PC-9 (cell line): ENCODE measurements at regions not wholly inside any gene's neighbourhood (a gene's known extent, or its start where the extent isn't known, plus 50 kb on each side); places are given as distances from the start of the nearest gene placed in this dataset.

ENCODE experiments used
- BruUV-seq: library from RNA; stranded (reverse); fragments of 400-500 nt; replicated peaks from 2 replicates; lab custom pipeline; 2021; lab: Mats Ljungman, UMichigan
- CTCF ChIA-PET: fragments of 300-600 bp; sonication (Branson Sonifier 250); formaldehyde crosslinking; loops from one replicate; lab custom pipeline; 2022; ENCODE audit warnings: antibody characterized with exemption; lab: Charles Lee
- POLR2A ChIA-PET: fragments of 300-600 bp; sonication (Branson Sonifier 250); formaldehyde crosslinking; loops from one replicate; lab custom pipeline; 2022; ENCODE audit warnings: antibody characterized with exemption; ENCODE audit not compliant: unreplicated experiment; lab: Charles Lee
- DNase-seq, 2 experiments: peaks; one replicate each; pipeline versions ENCODE4 v3.0.0 to v3.0.0-alpha.2; 2015 to 2022; ENCODE audit warnings: mixed read lengths in 1 of 2
- H2AFZ ChIP-seq: fragments of 200-600 bp; sonication (generic); 2 replicates; pipeline ENCODE4 v1.8.1; 2017; ENCODE audit warnings: antibody characterized with exemption
- H3F3A ChIP-seq: fragments of 200-600 bp; sonication (generic); 2 replicates; pipeline ENCODE4 v1.8.1; 2017; ENCODE audit warnings: antibody characterized with exemption, mild to moderate bottlenecking, low read depth; ENCODE audit not compliant: insufficient read depth
- H3K27ac ChIP-seq: fragments of 200-600 bp; sonication (generic); 2 replicates; pipeline ENCODE4 v1.6.1; 2016; ENCODE audit warnings: mixed run types
- H3K27me3 ChIP-seq: fragments of 200-600 bp; sonication (generic); 2 replicates; pipeline ENCODE4 v1.6.1; 2016; ENCODE audit warnings: low read depth, mixed run types; ENCODE audit not compliant: insufficient read depth
- H3K36me3 ChIP-seq: fragments of 200-600 bp; sonication (generic); 2 replicates; pipeline ENCODE4 v1.6.1; 2016; ENCODE audit warnings: low read depth, mixed run types
- H3K4me1 ChIP-seq: fragments of 200-600 bp; sonication (generic); replicated peaks from 2 replicates; pipeline ENCODE4 v1.6.1; 2016; ENCODE audit warnings: mixed run types; ENCODE audit not compliant: insufficient read depth
- H3K4me2 ChIP-seq: fragments of 200-600 bp; sonication (generic); 2 replicates; pipeline ENCODE4 v1.6.1; 2017; ENCODE audit warnings: mixed run types
- H3K4me3 ChIP-seq: fragments of 200-600 bp; sonication (generic); 2 replicates; pipeline ENCODE4 v1.6.1; 2016; ENCODE audit warnings: mixed run types
- H3K79me2 ChIP-seq: fragments of 200-600 bp; sonication (generic); 2 replicates; pipeline ENCODE4 v1.6.1; 2017; ENCODE audit warnings: low read depth, mixed run types
- H3K9me2 ChIP-seq: fragments of 200-600 bp; sonication (generic); 2 replicates; pipeline ENCODE4 v1.8.1; 2017; ENCODE audit warnings: mild to moderate bottlenecking; ENCODE audit not compliant: insufficient read depth
- H3K9me3 ChIP-seq: fragments of 200-600 bp; sonication (generic); 2 replicates; pipeline ENCODE4 v1.8.1; 2016; ENCODE audit warnings: low read depth; ENCODE audit not compliant: insufficient read depth
- H4K20me1 ChIP-seq: fragments of 200-600 bp; sonication (generic); 2 replicates; pipeline ENCODE4 v1.8.1; 2017; ENCODE audit not compliant: insufficient read depth
- CTCF ChIP-seq: fragments of 200-600 bp; sonication (generic); conservative IDR thresholded peaks from 2 replicates; pipeline ENCODE4 v1.6.1; 2017; ENCODE audit warnings: mixed run types, antibody characterized with exemption, mild to moderate bottlenecking, moderate library complexity
- EZH2 ChIP-seq: fragments of 200-600 bp; sonication (generic); IDR thresholded peaks from 2 replicates; pipeline ENCODE4 v1.8.0; 2017; ENCODE audit warnings: antibody characterized with exemption, low read depth
- intact Hi-C: fragments of 100-400 bp; cut with micrococcal nuclease; formaldehyde crosslinking; loops from one replicate; pipeline ENCODE4 v1.10.0; 2022; ENCODE audit not compliant: unreplicated experiment

DNA sequence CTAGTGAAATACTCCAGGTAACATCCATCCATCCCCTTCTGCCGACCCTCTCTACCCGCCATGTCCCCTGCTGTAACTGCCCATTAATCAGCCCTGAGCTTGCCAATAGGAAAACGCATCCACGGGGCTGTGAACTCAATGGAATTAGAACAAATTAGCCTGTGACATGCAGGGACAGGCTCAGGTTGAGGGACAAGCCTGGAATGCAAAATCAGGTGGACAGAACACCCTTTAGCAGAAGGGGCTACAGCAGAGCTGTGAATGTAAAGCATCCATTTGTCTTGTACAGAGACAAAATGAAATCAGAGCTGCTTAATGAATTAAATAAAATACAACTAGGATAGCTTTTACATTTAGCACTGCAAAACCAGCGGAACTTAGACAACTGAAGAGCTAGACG lies 187.3 kb upstream of the SASH1 start:
- H4K20me1 ChIP-seq, result no peaks in the 10 kb centered on the region
- TF ChIP-seq CTCF (no peak), EZH2 (no peak)
- H3K27ac ChIP-seq, result no peak overlapping the region
- H3K4me2 ChIP-seq, result no peak overlapping the region
- intact Hi-C loops, result no loop called here
- ChIA-PET CTCF (no interaction called here), POLR2A (no interaction called here)
- no peaks in the 10 kb centered on the region for H3K79me2 ChIP-seq
- H3K27me3 ChIP-seq, result no peaks in the 10 kb centered on the region
- H3K9me2 ChIP-seq, result no peaks in the 10 kb centered on the region
- no peaks in the 10 kb centered on the region for H3K36me3 ChIP-seq
- H3K9me3 ChIP-seq, result no peaks in the 10 kb centered on the region
- H3K4me1 ChIP-seq, result no peaks in the 10 kb centered on the region
- H3F3A ChIP-seq, result no peaks in the 10 kb centered on the region
- no peak overlapping the region for H3K4me3 ChIP-seq
- BruUV-seq, result no TSS peak
- no peak for DNase-seq
- H2AFZ ChIP-seq, result no peak overlapping the region

GRCh38 chr6:148157841-148158240 lies 184.8 kb upstream of the SASH1 start:
- CTCF ChIA-PET, result no interaction called here
- no peaks in the 10 kb centered on the region for H3K9me2 ChIP-seq
- no peak for TF ChIP-seq CTCF
- no peak for TF ChIP-seq EZH2
- H3K79me2 ChIP-seq, result no peaks in the 10 kb centered on the region
- POLR2A ChIA-PET, result no interaction called here
- no peak for DNase-seq
- H3K27ac ChIP-seq, result no peak overlapping the region
- BruUV-seq, result no TSS peak
- H3F3A ChIP-seq, result no peaks in the 10 kb centered on the region
- H3K9me3 ChIP-seq, result no peaks in the 10 kb centered on the region
- no peaks in the 10 kb centered on the region for H3K36me3 ChIP-seq
- intact Hi-C loops, result no loop called here
- no peaks in the 10 kb centered on the region for H3K27me3 ChIP-seq
- no peaks in the 10 kb centered on the region for H3K4me1 ChIP-seq
- H2AFZ ChIP-seq, result no peak overlapping the region
- no peak overlapping the region for H3K4me2 ChIP-seq
- no peak overlapping the region for H3K4me3 ChIP-seq
- H4K20me1 ChIP-seq, result no peaks in the 10 kb centered on the region

DNA sequence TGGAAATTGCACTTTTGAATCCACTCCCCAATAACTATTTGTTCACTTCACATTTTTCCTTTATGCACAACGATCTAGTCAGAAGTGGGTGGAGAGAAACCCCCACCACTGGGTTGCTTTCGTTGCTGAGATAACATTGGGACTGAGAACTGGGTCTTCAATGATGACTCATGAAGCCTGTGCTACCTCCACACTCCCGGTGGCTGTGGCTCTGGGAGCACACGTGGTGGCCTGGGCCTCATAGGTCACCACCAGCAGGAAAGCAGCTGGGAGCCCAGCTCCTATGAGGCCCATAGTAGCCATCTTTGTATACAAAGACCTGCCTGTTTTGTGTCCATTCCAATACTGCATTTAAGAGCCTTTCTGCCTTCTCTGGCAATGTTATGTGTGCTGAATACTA lies 178.0 kb upstream of the SASH1 start:
- no TSS peak for BruUV-seq
- no peak for DNase-seq
- TF ChIP-seq EZH2, result no peak
- no peak for TF ChIP-seq CTCF
- intact Hi-C loops, result loop anchor here (5.0 kb wide), 2 partner anchors 657 to 772 kb away; partner anchors contain the start of gene SAMD5
- H3K4me3 ChIP-seq, result no peak overlapping the region
- ChIA-PET POLR2A (no interaction called here), CTCF (interaction anchor here (0.8 kb wide), 1 partner anchor 657 kb away, joined by 3 read pairs; no protein-coding TSS in a partner anchor)
- no peaks in the 10 kb centered on the region for H3K79me2 ChIP-seq
- no peaks in the 10 kb centered on the region for H3K36me3 ChIP-seq
- H3F3A ChIP-seq, result no peaks in the 10 kb centered on the region
- no peaks in the 10 kb centered on the region for H3K27me3 ChIP-seq
- H3K9me3 ChIP-seq, result no peaks in the 10 kb centered on the region
- H3K9me2 ChIP-seq, result no peaks in the 10 kb centered on the region
- no peak overlapping the region for H2AFZ ChIP-seq
- H3K4me2 ChIP-seq, result no peak overlapping the region
- H3K27ac ChIP-seq, result no peak overlapping the region
- no peaks in the 10 kb centered on the region for H3K4me1 ChIP-seq
- H4K20me1 ChIP-seq, result no peaks in the 10 kb centered on the region
